ENCODE measurements at regions not wholly inside any gene's neighbourhood (a gene's known extent, or its start where the extent isn't known, plus 50 kb on each side); places are given as distances from the start of the nearest gene placed in this dataset.
"Not testable (repeated sequence)": the region's sequence is repeated elsewhere in the genome, so short reads cannot be mapped to it uniquely, and the experiment has no call there.

- Histone ChIP-seq H3K36me3 (no peaks in the 10 kb centered on the region), H3K27ac (no peak overlapping the region), H3K9me3 (peaks cover 0 to 13% (median 0%) of the 10 kb centered on the region in 3 donors), H3K4me1 (no peaks in the 10 kb centered on the region), H3K4me3 (no peak overlapping the region), H3K27me3 (no peaks in the 10 kb centered on the region)
- TF ChIP-seq CTCF (IDR thresholded peaks at IDR 0.05): no peak
- DNase-seq: no peak
- intact Hi-C loops (cut with DNase I; ENCODE audit: low total_unique reads): no loop called here
Measured at GRCh38 chr15:87556886-87557285, 699.7 kb downstream of the NTRK3 start.

GRCh38 chr15:87549860-87550259, 706.7 kb downstream of the NTRK3 start:
- H3K36me3 ChIP-seq: no peaks in the 10 kb centered on the region
- H3K9me3 ChIP-seq: peaks cover 0 to 11% (median 0%) of the 10 kb centered on the region in 3 donors
- DNase-seq: no peak
- peaks cover 0 to 12% (median 2%) of the 10 kb centered on the region in 4 donors for H3K4me1 ChIP-seq
- intact Hi-C loops (cut with DNase I; ENCODE audit: low total_unique reads): no loop called here
- H3K4me3 ChIP-seq: no peak overlapping the region
- TF ChIP-seq CTCF (IDR thresholded peaks at IDR 0.05): no peak
- no peak overlapping the region for H3K27ac ChIP-seq
- H3K27me3 ChIP-seq: no peaks in the 10 kb centered on the region

- H3K27me3 ChIP-seq: no peaks in the 10 kb centered on the region
- no peak for TF ChIP-seq CTCF (IDR thresholded peaks at IDR 0.05)
- no peak overlapping the region for H3K27ac ChIP-seq
- H3K4me3 ChIP-seq: no peak overlapping the region
- no peak for DNase-seq
- intact Hi-C loops (cut with DNase I; ENCODE audit: low total_unique reads): no loop called here
- H3K36me3 ChIP-seq: no peaks in the 10 kb centered on the region
- peaks cover 0 to 5% (median 0%) of the 10 kb centered on the region in 3 donors for H3K9me3 ChIP-seq
- peaks cover 0 to 12% (median 2%) of the 10 kb centered on the region in 4 donors for H3K4me1 ChIP-seq
Measured at GRCh38 chr15:87549296-87549695, 707.2 kb downstream of the NTRK3 start.

GRCh38 chr15:87548590-87548989, 707.9 kb downstream of the NTRK3 start:
- H3K27me3 ChIP-seq; H3K27ac ChIP-seq; intact Hi-C loops (cut with DNase I; ENCODE audit: low total_unique reads): not testable (repeated sequence)

GRCh38 chr15:87547470-87548181, 708.9 kb downstream of the NTRK3 start:
- Histone ChIP-seq H3K4me3 (no peak overlapping the region), H3K27me3 (no peaks in the 10 kb centered on the region), H3K27ac (peak overlapping the region in 1 of 2 donors; percentile 28), H3K36me3 (no peaks in the 10 kb centered on the region), H3K9me3 (no peaks in the 10 kb centered on the region), H3K4me1 (peaks cover 0 to 12% (median 2%) of the 10 kb centered on the region in 4 donors)
- no peak for TF ChIP-seq CTCF (IDR thresholded peaks at IDR 0.05)
- no peak for DNase-seq
- intact Hi-C loops (cut with DNase I; ENCODE audit: low total_unique reads): no loop called here

More at GRCh38 chr15:87548590-87548989, 707.9 kb downstream of the NTRK3 start:
- not testable (repeated sequence) for H3K36me3 ChIP-seq, H3K4me3 ChIP-seq, DNase-seq, H3K9me3 ChIP-seq
- peaks cover 0 to 12% (median 2%) of the 10 kb centered on the region in 4 donors for H3K4me1 ChIP-seq

- H3K27me3 ChIP-seq: no peaks in the 10 kb centered on the region
- no peak overlapping the region for H3K27ac ChIP-seq
- DNase-seq: no peak
- H3K4me1 ChIP-seq: no peaks in the 10 kb centered on the region
- no peak for TF ChIP-seq CTCF (IDR thresholded peaks at IDR 0.05)
- H3K9me3 ChIP-seq: no peaks in the 10 kb centered on the region
- intact Hi-C loops (cut with DNase I; ENCODE audit: low total_unique reads): no loop called here
- H3K4me3 ChIP-seq: no peak overlapping the region
- H3K36me3 ChIP-seq: no peaks in the 10 kb centered on the region
Measured at GRCh38 chr15:87538327-87538834, 718.2 kb downstream of the NTRK3 start.

Data from tibial artery (tissue), 4 donors.